Motor neuron (in vitro differentiated cells): ENCODE measurements at regions not wholly inside any gene's neighbourhood (a gene's known extent, or its start where the extent isn't known, plus 50 kb on each side); places are given as distances from the start of the nearest gene placed in this dataset.
"Not testable (repeated sequence)": the region's sequence is repeated elsewhere in the genome, so short reads cannot be mapped to it uniquely, and the experiment has no call there.

Experiments used
- ATAC-seq, 8 experiments: fragments of 200-7000 bp; cut with Tn5 transposase; replicated peaks in 6 of 8; 2 replicates each; pipeline ENCODE4 v1.8.0; 2021; ENCODE audit warnings: mild to moderate bottlenecking in 8 of 8, moderate library complexity in 8 of 8
- H3K27ac ChIP-seq, 2 donors: fragments of 250-450 bp; sonication (Bioruptor Pico); 2 replicates each; pipeline ENCODE4 v1.9.0; 2021; ENCODE audit warnings: antibody characterized with exemption in 2 of 2, mild to moderate bottlenecking in 2 of 2, moderate library complexity in 1 of 2
- H3K4me1 ChIP-seq, 2 donors: fragments of 250-450 bp; sonication (Bioruptor Pico); replicated peaks in 1 of 2; 2 replicates each; pipeline ENCODE4 v1.6.1; 2021; ENCODE audit warnings: antibody characterized with exemption in 2 of 2, mild to moderate bottlenecking in 2 of 2, moderate library complexity in 1 of 2
- H3K4me3 ChIP-seq, 5 donors: fragments of 250-450 bp; sonication (Bioruptor Pico); 2 replicates each; pipeline ENCODE4 v1.9.0; 2021; ENCODE audit warnings: antibody characterized with exemption in 5 of 5, mild to moderate bottlenecking in 5 of 5, moderate library complexity in 4 of 5
- WGBS, 10 experiments: fragments of 450-650 bp; shearing (Covaris generic); methylation state at CpG; one replicate each; pipeline ENCODE4 v1.0.0; 2022; 5-methylcytosine and 5-hydroxymethylcytosine counted together
- in situ Hi-C, 9 experiments: fragments of 400-800 bp; cut with MboI; loops; one replicate each; pipeline ENCODE4 v1.15.0; 2021; ENCODE audit warnings: low sequenced_read_pairs in 9 of 9, low pct_unique_long_range_greater_than_20kb in 2 of 9; ENCODE audit not compliant: unreplicated experiment in 9 of 9

DNA sequence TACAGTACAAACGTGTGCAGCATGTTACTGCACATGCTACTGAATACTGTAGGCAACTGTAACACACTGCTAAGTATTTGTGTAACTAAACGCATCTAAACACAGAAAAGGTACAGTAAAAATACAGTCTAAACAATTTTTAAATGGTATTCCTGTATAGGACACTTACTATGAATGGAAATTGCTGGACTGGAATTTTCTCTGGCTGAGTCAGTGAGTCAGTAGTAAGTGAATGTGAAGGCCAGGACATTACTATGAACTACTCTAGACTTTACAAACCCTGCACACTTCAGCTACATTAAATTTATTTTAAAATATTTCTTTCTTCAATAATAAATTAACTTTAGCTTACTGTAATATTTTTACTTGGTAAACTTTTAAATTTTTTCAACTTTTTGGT, 225.0 kb upstream of the TENT5A start:
- ATAC-seq, result no peak
- no peak overlapping the region for H3K27ac ChIP-seq
- H3K4me3 ChIP-seq, result no peak overlapping the region
- 59 to 100% (median 94%) methylated on average over 1 to 2 of the region's 2 CpGs; no CpG with 5 or more reads in 5 of the 10 experiments for WGBS, 10 experiments
- in situ Hi-C loops, result loop anchor here in 1 of 9 experiments (25.0 kb wide), 1 partner anchor 215 kb away; the partner anchor contains the start of gene TENT5A
- no peaks in the 10 kb centered on the region for H3K4me1 ChIP-seq

GRCh38 chr6:81969814-81970213, 217.3 kb upstream of the TENT5A start:
- in situ Hi-C loops, result no loop called here
- Histone ChIP-seq H3K27ac (no peak overlapping the region), H3K4me1 (no peaks in the 10 kb centered on the region), H3K4me3 (no peak overlapping the region)
- 90 to 100% (median 95%) methylated on average over 2 to 10 of the region's 16 CpGs; no CpG with 5 or more reads in 7 of the 10 experiments for WGBS, 10 experiments
- no peak for ATAC-seq

DNA sequence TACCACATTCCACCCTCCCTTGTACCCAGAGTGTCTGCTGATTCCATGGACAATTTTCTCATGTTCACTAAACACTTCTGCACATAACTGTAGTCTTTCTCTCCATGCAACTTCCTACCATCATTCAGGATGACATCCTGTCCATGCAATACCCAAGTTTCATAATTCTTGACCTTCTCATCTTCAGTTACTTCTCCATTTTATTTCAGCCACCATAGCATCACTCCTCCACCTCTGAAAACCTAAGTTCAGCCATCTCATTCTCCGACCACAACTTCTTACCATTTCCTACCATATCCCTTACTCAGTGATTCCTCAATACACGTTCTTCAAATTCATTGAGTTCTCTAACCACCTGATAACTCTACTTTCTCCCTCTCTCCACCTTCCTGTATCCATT, 216.5 kb upstream of the TENT5A start:
- Histone ChIP-seq H3K4me1 (no peaks in the 10 kb centered on the region), H3K27ac (no peak overlapping the region), H3K4me3 (no peak overlapping the region)
- WGBS, 10 experiments, result 59 to 100% (median 85%) methylated on average over 1 to 2 of the region's 2 CpGs
- ATAC-seq, result no peak
- in situ Hi-C loops, result no loop called here

- in situ Hi-C loops, result no loop called here
- Histone ChIP-seq H3K4me3 (no peak overlapping the region), H3K27ac (no peak overlapping the region), H3K4me1 (no peaks in the 10 kb centered on the region)
- no peak for ATAC-seq
- WGBS, 10 experiments, result 20 to 100% (median 62%) methylated on average over 1 to 2 of the region's 2 CpGs
These were observed 214.5 kb upstream of the TENT5A start for GRCh38 chr6:81966968-81967367.

DNA sequence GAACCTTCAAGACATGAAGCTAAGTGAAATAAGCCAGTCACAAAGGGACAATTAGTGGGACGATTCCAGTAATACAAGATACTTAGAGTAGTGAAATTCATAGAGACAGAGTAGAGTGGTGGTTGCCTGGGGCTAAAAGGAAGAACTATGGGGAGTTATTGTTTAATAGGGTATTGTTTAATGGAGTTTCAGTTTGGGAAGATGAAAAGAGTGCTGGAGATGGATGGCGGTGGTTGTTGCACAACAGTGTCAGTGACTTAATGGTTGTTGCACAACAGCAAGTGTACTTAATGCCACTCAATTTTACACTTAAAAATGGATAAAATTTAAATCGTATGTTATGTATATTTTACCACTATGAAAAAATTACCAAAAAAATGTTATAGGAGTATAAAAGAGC, 209.7 kb upstream of the TENT5A start:
- WGBS, 10 experiments, result 75 to 100% (median 89%) methylated on average over 1 to 3 of the region's 3 CpGs
- in situ Hi-C loops, result no loop called here
- no peak overlapping the region for H3K27ac ChIP-seq
- H3K4me3 ChIP-seq, result no peak overlapping the region
- H3K4me1 ChIP-seq, result no peaks in the 10 kb centered on the region
- ATAC-seq, result no peak

DNA sequence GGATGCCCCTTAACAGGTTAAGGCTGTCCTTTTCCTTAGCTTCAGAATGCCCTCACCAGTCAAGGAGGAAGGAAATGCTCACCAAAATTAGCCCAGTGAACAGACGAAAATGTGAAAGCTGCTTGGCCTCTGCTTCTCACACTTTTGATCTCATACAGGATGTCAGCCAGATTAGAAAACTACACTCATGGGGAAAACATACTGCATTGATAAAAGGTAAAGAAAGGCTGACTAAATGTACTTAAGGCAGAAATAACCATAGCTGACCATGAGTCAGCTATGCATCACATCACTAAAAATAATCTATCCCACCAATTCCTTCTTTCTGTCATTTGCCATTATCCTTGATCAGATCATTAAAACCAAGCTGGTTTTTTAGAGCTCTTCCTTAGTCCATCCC, 198.4 kb upstream of the TENT5A start:
- H3K4me1 ChIP-seq, result no peaks in the 10 kb centered on the region
- H3K27ac ChIP-seq, result no peak overlapping the region
- WGBS, 10 experiments, result 0 to 67% (median 43%) methylated on average over 1 of the region's 1 CpG; no CpG with 5 or more reads in 2 of the 10 experiments
- no peak overlapping the region for H3K4me3 ChIP-seq
- peak in 6 of 8 experiments; percentile 20 to 75 (median 22) for ATAC-seq
- in situ Hi-C loops, result no loop called here

DNA sequence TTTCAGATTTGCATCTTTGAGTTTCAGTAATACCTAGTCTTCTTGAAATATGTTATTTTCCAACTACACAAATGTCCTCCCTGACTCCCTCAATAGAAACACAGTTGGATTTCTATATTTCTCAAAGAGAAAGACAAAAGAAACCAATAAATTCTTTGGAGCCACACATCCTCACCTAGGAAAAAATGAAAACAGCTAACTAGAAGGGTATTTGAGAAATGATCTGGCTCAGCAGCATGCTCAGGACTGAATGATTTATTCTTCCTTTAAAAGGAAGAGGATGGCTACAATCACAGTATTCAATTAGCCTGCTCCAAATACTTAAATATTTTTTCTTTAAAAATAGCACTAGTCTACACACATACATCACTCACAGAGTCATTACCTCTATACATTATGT, 196.4 kb upstream of the TENT5A start:
- H3K27ac ChIP-seq, result no peak overlapping the region
- no peak overlapping the region for H3K4me3 ChIP-seq
- in situ Hi-C loops, result no loop called here
- H3K4me1 ChIP-seq, result no peaks in the 10 kb centered on the region
- ATAC-seq, result no peak

- WGBS, 10 experiments, result 63 to 100% (median 93%) methylated on average over 2 to 4 of the region's 4 CpGs; no CpG with 5 or more reads in 1 of the 10 experiments
- H3K4me1 ChIP-seq, in situ Hi-C loops, H3K27ac ChIP-seq, ATAC-seq, H3K4me3 ChIP-seq: not testable (repeated sequence)
These were observed 195.7 kb upstream of the TENT5A start for GRCh38 chr6:81948196-81948595.

DNA sequence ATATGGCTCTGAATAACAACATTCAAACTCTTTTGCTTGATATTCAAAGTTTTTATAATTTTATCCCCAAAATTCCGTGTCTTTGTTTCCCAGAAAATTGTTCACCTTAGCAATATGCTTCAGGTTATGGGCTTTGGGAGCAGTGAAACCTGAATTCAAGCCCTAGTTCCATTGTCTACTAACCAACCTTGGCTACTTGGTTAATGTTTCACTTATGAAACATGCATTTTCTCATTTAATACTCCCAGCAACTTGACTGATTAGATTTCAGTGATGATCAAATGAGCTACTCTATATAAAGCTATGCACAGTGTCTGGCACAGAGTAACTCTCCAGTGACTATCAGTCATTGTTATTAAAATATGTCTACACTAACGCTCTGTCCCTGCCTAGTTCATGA, 192.2 kb upstream of the TENT5A start:
- Histone ChIP-seq H3K27ac (no peak overlapping the region), H3K4me1 (no peaks in the 10 kb centered on the region), H3K4me3 (no peak overlapping the region)
- in situ Hi-C loops, result no loop called here
- WGBS, 10 experiments, result 75 to 100% (median 89%) methylated on average over 1 to 2 of the region's 2 CpGs; no CpG with 5 or more reads in 2 of the 10 experiments
- no peak for ATAC-seq

DNA sequence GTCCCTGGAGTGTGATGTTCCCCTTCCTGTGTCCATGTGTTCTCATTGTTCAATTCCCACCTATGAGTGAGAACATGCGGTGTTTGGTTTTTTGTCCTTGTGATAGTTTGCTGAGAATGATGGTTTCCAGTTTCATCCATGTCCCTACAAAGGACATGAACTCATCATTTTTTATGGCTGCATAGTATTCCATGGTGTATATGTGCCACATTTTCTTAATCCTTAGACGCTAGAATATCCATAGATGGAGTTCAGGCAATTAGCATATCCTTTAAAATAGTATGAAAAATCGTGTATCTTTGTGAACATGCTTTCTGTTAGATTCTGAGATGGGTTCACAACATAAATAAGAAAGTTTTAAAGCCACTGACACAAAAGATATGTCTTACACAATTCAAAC, 190.4 kb upstream of the TENT5A start:
- H3K4me3 ChIP-seq, in situ Hi-C loops, H3K27ac ChIP-seq, ATAC-seq, H3K4me1 ChIP-seq: not testable (repeated sequence)
- 0 to 100% (median 55%) methylated on average over 1 to 2 of the region's 3 CpGs; no CpG with 5 or more reads in 2 of the 10 experiments for WGBS, 10 experiments

DNA sequence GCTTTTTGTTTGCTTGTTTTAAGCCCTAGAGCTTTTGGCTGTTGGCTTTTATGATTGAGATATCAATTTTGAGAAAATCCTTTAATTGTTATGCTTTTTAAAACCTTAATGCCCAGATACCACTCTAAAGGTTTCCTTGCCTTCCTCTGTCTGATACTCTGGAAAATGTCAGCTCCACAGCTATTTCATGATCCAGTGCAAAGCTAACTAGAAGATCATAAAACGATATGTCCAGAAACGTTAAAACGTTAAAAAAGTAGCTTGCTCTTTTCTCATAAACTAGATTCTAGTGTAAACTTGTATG, 189.5 kb upstream of the TENT5A start:
- no peak for ATAC-seq
- Histone ChIP-seq H3K4me3 (no peak overlapping the region), H3K27ac (no peak overlapping the region), H3K4me1 (no peaks in the 10 kb centered on the region)
- WGBS, 10 experiments, result 83 to 100% (median 96%) methylated on average over 2 to 3 of the region's 3 CpGs
- in situ Hi-C loops, result no loop called here

- Histone ChIP-seq H3K4me1 (no peaks in the 10 kb centered on the region), H3K27ac (no peak overlapping the region), H3K4me3 (no peak overlapping the region)
- 0 to 100% (median 33%) methylated on average over 1 of the region's 1 CpG; no CpG with 5 or more reads in 3 of the 10 experiments for WGBS, 10 experiments
- peak in 1 of 8 experiments; percentile 56 for ATAC-seq
- in situ Hi-C loops, result no loop called here
These were observed 188.0 kb upstream of the TENT5A start for GRCh38 chr6:81940451-81940985.

GRCh38 chr6:81939766-81940165, 187.3 kb upstream of the TENT5A start:
- H3K4me3 ChIP-seq, result no peak overlapping the region
- in situ Hi-C loops, result no loop called here
- no peak for ATAC-seq
- H3K27ac ChIP-seq, result no peak overlapping the region
- WGBS, 10 experiments, result 40 to 100% (median 77%) methylated on average over 1 to 3 of the region's 3 CpGs
- no peaks in the 10 kb centered on the region for H3K4me1 ChIP-seq

DNA sequence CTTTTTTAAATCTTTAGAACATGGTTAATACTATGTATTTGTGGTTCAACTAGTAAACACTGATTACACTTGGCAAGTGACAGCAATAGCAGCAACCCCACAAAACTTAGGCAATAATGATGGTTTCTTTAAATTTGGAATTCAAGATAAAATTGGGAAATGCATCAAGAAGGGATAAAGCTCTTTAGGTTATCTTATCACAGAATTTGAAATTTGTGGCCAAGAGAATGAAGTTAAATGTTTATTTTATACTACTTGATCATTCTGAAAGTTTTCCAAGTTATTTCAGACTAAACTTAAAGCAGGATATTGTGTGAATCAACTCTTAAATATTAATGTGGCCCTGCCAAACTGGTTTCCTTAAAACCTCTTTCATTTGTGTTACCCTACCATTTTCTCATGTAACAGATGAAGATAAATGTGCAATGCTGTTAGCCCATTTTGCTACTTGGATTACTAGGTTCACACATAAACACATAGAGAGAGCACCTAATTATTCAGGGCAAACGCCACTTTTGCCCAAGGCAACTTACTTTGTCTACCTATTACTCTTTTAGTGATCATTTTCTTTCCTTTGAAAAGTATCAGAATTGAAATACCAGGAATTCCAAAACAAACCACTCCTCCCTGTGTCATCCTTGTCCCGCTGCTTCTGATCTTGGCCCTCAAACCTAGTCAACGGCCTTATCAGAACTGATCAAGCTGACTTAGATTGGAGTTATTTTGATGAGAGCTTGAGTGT, 186.7 kb upstream of the TENT5A start:
- no peak overlapping the region for H3K27ac ChIP-seq
- no peak for ATAC-seq
- H3K4me1 ChIP-seq, result no peaks in the 10 kb centered on the region
- no peak overlapping the region for H3K4me3 ChIP-seq
- in situ Hi-C loops, result no loop called here
- 27 to 95% (median 80%) methylated on average over 1 to 3 of the region's 3 CpGs; no CpG with 5 or more reads in 1 of the 10 experiments for WGBS, 10 experiments
